ENCODE measurements at regions not wholly inside any gene's neighbourhood (a gene's known extent, or its start where the extent isn't known, plus 50 kb on each side); places are given as distances from the start of the nearest gene placed in this dataset.

- H3K27me3 Mint-ChIP-seq (ENCODE audit: unreplicated experiment): peaks cover 6% of the 10 kb centered on the region
- peaks cover 4% of the 10 kb centered on the region for H3K4me1 Mint-ChIP-seq (ENCODE audit: unreplicated experiment)
- no peak for TF ChIP-seq CTCF (IDR thresholded peaks at IDR 0.05; ENCODE audit: unreplicated experiment)
- DNase-seq (ENCODE audit: low spot score): no peak
- H3K36me3 Mint-ChIP-seq (ENCODE audit: low read depth, unreplicated experiment): no peaks in the 10 kb centered on the region
- no peaks in the 10 kb centered on the region for H3K9me3 Mint-ChIP-seq (ENCODE audit: unreplicated experiment)
- no peak overlapping the region for H3K27ac Mint-ChIP-seq (ENCODE audit: unreplicated experiment)
- H3K4me3 Mint-ChIP-seq (ENCODE audit: unreplicated experiment): no peak overlapping the region
Measured at GRCh38 chr14:87732562-87732961, 260.4 kb downstream of the GALC start.

GRCh38 chr14:87725318-87725717 lies 267.7 kb downstream of the GALC start:
- no peaks in the 10 kb centered on the region for H3K27me3 Mint-ChIP-seq (ENCODE audit: unreplicated experiment)
- no peak overlapping the region for H3K27ac Mint-ChIP-seq (ENCODE audit: unreplicated experiment)
- H3K4me3 Mint-ChIP-seq (ENCODE audit: unreplicated experiment): no peak overlapping the region
- H3K9me3 Mint-ChIP-seq (ENCODE audit: unreplicated experiment): no peaks in the 10 kb centered on the region
- no peaks in the 10 kb centered on the region for H3K36me3 Mint-ChIP-seq (ENCODE audit: low read depth, unreplicated experiment)
- no peak for DNase-seq (ENCODE audit: low spot score)
- H3K4me1 Mint-ChIP-seq (ENCODE audit: unreplicated experiment): no peaks in the 10 kb centered on the region
- TF ChIP-seq CTCF (IDR thresholded peaks at IDR 0.05; ENCODE audit: unreplicated experiment): no peak

GRCh38 chr14:87712396-87713090 lies 280.4 kb downstream of the GALC start:
- no peak overlapping the region for H3K4me3 Mint-ChIP-seq (ENCODE audit: unreplicated experiment)
- H3K27ac Mint-ChIP-seq (ENCODE audit: unreplicated experiment): no peak overlapping the region
- DNase-seq (ENCODE audit: low spot score): no peak
- H3K9me3 Mint-ChIP-seq (ENCODE audit: unreplicated experiment): no peaks in the 10 kb centered on the region
- peaks cover 2% of the 10 kb centered on the region for H3K27me3 Mint-ChIP-seq (ENCODE audit: unreplicated experiment)
- TF ChIP-seq CTCF (IDR thresholded peaks at IDR 0.05; ENCODE audit: unreplicated experiment): no peak
- no peaks in the 10 kb centered on the region for H3K4me1 Mint-ChIP-seq (ENCODE audit: unreplicated experiment)
- H3K36me3 Mint-ChIP-seq (ENCODE audit: low read depth, unreplicated experiment): no peaks in the 10 kb centered on the region

GRCh38 chr14:87705439-87705896 lies 287.5 kb downstream of the GALC start:
- no peak for DNase-seq (ENCODE audit: low spot score)
- no peaks in the 10 kb centered on the region for H3K4me1 Mint-ChIP-seq (ENCODE audit: unreplicated experiment)
- H3K9me3 Mint-ChIP-seq (ENCODE audit: unreplicated experiment): no peaks in the 10 kb centered on the region
- no peak for TF ChIP-seq CTCF (IDR thresholded peaks at IDR 0.05; ENCODE audit: unreplicated experiment)
- H3K4me3 Mint-ChIP-seq (ENCODE audit: unreplicated experiment): no peak overlapping the region
- H3K36me3 Mint-ChIP-seq (ENCODE audit: low read depth, unreplicated experiment): no peaks in the 10 kb centered on the region
- no peak overlapping the region for H3K27ac Mint-ChIP-seq (ENCODE audit: unreplicated experiment)
- H3K27me3 Mint-ChIP-seq (ENCODE audit: unreplicated experiment): no peaks in the 10 kb centered on the region

GRCh38 chr14:87698481-87698880 lies 294.5 kb downstream of the GALC start:
- Mint-ChIP-seq H3K9me3 (ENCODE audit: unreplicated experiment) (no peaks in the 10 kb centered on the region), H3K36me3 (ENCODE audit: low read depth, unreplicated experiment) (no peaks in the 10 kb centered on the region), H3K27me3 (ENCODE audit: unreplicated experiment) (no peaks in the 10 kb centered on the region), H3K27ac (ENCODE audit: unreplicated experiment) (no peak overlapping the region), H3K4me1 (ENCODE audit: unreplicated experiment) (no peaks in the 10 kb centered on the region), H3K4me3 (ENCODE audit: unreplicated experiment) (no peak overlapping the region)
- TF ChIP-seq CTCF (IDR thresholded peaks at IDR 0.05; ENCODE audit: unreplicated experiment): no peak
- no peak for DNase-seq (ENCODE audit: low spot score)
